NT2/D1 (cell line): ENCODE measurements at regions not wholly inside any gene's neighbourhood (a gene's known extent, or its start where the extent isn't known, plus 50 kb on each side); places are given as distances from the start of the nearest gene placed in this dataset.
"Not testable (repeated sequence)": the region's sequence is repeated elsewhere in the genome, so short reads cannot be mapped to it uniquely, and the experiment has no call there.

Experiments
- DNase-seq: peaks from one replicate; pipeline ENCODE4 v3.0.0-alpha.2; 2011; ENCODE audit warnings: low read depth, low spot score
- H3K27me3 ChIP-seq: 2 replicates; pipeline ENCODE4 v1.6.0; 2011; ENCODE audit warnings: mild to moderate bottlenecking; ENCODE audit not compliant: insufficient read length, insufficient read depth
- H3K36me3 ChIP-seq: 2 replicates; pipeline ENCODE4 v1.6.1; 2011; ENCODE audit warnings: mild to moderate bottlenecking, low read length, mixed read lengths; ENCODE audit not compliant: insufficient read depth, insufficient read length
- H3K4me1 ChIP-seq: 2 replicates; pipeline ENCODE4 v1.5.1; 2011; ENCODE audit not compliant: insufficient read depth, insufficient read length
- H3K4me3 ChIP-seq: 2 replicates; pipeline ENCODE4 v1.5.1; 2011; ENCODE audit warnings: low read depth; ENCODE audit not compliant: insufficient read length
- H3K9ac ChIP-seq: 2 replicates; pipeline ENCODE4 v1.6.0; 2011; ENCODE audit warnings: low read depth; ENCODE audit not compliant: insufficient read length
- H3K9me3 ChIP-seq: 2 replicates; pipeline ENCODE4 v1.5.1; 2011; ENCODE audit warnings: mild to moderate bottlenecking, low read length; ENCODE audit not compliant: insufficient read depth
- SUZ12 ChIP-seq: IDR thresholded peaks from 2 replicates; pipeline ENCODE4 v1.6.1; 2011; ENCODE audit not compliant: insufficient read length, insufficient read depth; ENCODE audit errors: extremely low read depth
- YY1 ChIP-seq: IDR thresholded peaks from 2 replicates; pipeline ENCODE4 v1.6.1; 2011; ENCODE audit not compliant: insufficient read length, insufficient read depth
- ZNF274 ChIP-seq: IDR thresholded peaks from 2 replicates; pipeline ENCODE4 v1.6.1; 2011; ENCODE audit warnings: mild to moderate bottlenecking, low read depth, low read length

- TF ChIP-seq YY1 (no peak), SUZ12 (no peak), ZNF274 (no peak)
- Histone ChIP-seq H3K4me3 (no peak overlapping the region), H3K27me3 (no peaks in the 10 kb centered on the region), H3K9ac (no peak overlapping the region), H3K4me1 (no peaks in the 10 kb centered on the region), H3K9me3 (no peaks in the 10 kb centered on the region), H3K36me3 (no peaks in the 10 kb centered on the region)
- DNase-seq = no peak
These were observed 126.4 kb upstream of the FAT3 start for GRCh38 chr11:92098172-92098571.

GRCh38 chr11:92087725-92088537, 136.7 kb upstream of the FAT3 start:
- Histone ChIP-seq H3K4me3 (no peak overlapping the region), H3K36me3 (no peaks in the 10 kb centered on the region), H3K9ac (no peak overlapping the region), H3K27me3 (no peaks in the 10 kb centered on the region), H3K9me3 (no peaks in the 10 kb centered on the region), H3K4me1 (no peaks in the 10 kb centered on the region)
- TF ChIP-seq ZNF274 (no peak), SUZ12 (no peak), YY1 (no peak)
- no peak for DNase-seq

DNA sequence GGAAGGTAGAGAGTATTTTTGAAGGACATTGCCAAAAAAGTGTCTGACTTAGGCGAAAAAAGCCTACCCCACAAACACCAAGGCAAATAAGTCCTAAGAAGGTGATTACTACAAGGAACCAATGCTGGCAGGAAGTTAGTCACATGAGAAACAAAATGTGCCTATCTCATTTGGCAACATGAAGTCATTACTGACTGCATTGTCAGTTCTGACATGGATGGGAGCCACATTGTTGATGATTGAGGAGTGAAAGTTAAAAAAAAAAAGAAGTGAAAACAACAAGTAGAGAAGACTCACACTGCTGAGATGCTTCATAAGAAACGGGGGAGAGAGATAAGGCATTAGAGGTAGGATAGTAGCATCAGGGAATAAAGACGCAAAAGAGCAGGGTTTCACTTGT, 141.5 kb upstream of the FAT3 start:
- no peak overlapping the region for H3K4me3 ChIP-seq
- DNase-seq = no peak
- no peaks in the 10 kb centered on the region for H3K4me1 ChIP-seq
- H3K27me3 ChIP-seq = no peaks in the 10 kb centered on the region
- H3K9me3 ChIP-seq = no peaks in the 10 kb centered on the region
- TF ChIP-seq YY1 = no peak
- no peak for TF ChIP-seq ZNF274
- no peak for TF ChIP-seq SUZ12
- H3K36me3 ChIP-seq = no peaks in the 10 kb centered on the region
- no peak overlapping the region for H3K9ac ChIP-seq

- Histone ChIP-seq H3K36me3 (no peaks in the 10 kb centered on the region), H3K9ac (no peak overlapping the region), H3K4me3 (no peak overlapping the region), H3K27me3 (no peaks in the 10 kb centered on the region), H3K4me1 (no peaks in the 10 kb centered on the region), H3K9me3 (no peaks in the 10 kb centered on the region)
- no peak for DNase-seq
- TF ChIP-seq SUZ12 (no peak), ZNF274 (no peak), YY1 (no peak)
These were observed 142.0 kb upstream of the FAT3 start for GRCh38 chr11:92082652-92083051.

- H3K36me3 ChIP-seq, H3K4me3 ChIP-seq, H3K9me3 ChIP-seq, DNase-seq, H3K4me1 ChIP-seq, H3K9ac ChIP-seq, H3K27me3 ChIP-seq: not testable (repeated sequence)
These were observed 150.1 kb upstream of the FAT3 start for GRCh38 chr11:92074498-92074897.

GRCh38 chr11:92071660-92072059, 153.0 kb upstream of the FAT3 start:
- no peaks in the 10 kb centered on the region for H3K27me3 ChIP-seq
- no peaks in the 10 kb centered on the region for H3K9me3 ChIP-seq
- H3K4me1 ChIP-seq = no peaks in the 10 kb centered on the region
- no peak overlapping the region for H3K4me3 ChIP-seq
- H3K36me3 ChIP-seq = no peaks in the 10 kb centered on the region
- DNase-seq = no peak
- TF ChIP-seq ZNF274 (no peak), SUZ12 (no peak), YY1 (no peak)
- H3K9ac ChIP-seq = no peak overlapping the region

DNA sequence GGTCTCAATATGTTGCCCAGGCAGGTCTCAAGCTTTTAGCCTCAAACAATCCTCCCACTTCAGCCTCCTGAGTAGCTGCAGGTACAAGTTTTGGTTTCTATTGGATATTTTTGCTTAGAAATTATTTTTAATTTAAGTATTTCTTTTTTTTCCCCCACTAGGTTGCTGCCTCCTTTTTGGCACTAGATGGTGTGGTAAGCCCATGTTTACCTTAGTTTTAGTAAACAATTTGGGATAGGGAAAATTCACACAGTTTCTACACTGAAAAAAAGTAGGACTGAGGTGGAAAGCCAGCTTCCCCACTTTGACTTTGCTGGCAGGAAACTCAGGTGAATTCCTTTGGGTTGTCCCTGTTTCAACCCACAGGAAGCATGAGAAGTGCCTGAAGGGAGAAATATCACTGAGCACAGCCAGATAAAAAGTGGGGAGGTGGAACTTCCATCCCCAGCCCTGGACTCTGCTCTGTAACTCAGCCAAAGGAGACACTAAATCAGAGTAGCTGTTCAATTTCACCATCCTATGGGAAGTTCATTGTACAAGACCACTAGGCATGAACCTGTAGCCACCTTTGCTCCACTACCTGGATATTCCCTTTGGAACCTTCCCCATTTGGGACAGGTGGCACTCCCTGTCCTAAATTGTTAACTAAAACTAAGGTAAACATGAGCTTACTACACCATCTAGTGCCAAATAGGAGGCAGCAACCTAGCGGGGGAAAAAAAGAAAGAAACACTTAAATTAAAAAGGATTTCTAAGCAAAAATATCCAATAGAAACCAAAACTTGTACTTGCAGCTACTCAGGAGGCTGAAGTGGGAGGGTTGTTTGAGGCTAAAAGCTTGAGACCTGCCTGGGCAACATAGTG, 154.4 kb upstream of the FAT3 start:
- TF ChIP-seq SUZ12 = no peak
- TF ChIP-seq ZNF274 = no peak
- no peak for TF ChIP-seq YY1
- H3K36me3 ChIP-seq = no peaks in the 10 kb centered on the region
- DNase-seq = no peak
- H3K4me1 ChIP-seq = no peaks in the 10 kb centered on the region
- H3K4me3 ChIP-seq = no peak overlapping the region
- H3K9ac ChIP-seq = no peak overlapping the region
- H3K27me3 ChIP-seq = no peaks in the 10 kb centered on the region
- H3K9me3 ChIP-seq = no peaks in the 10 kb centered on the region
